Superior temporal gyrus (tissue), 1 donor: ENCODE measurements at regions not wholly inside any gene's neighbourhood (a gene's known extent, or its start where the extent isn't known, plus 50 kb on each side); places are given as distances from the start of the nearest gene placed in this dataset.

Source experiments
- DNase-seq: peaks from one replicate; pipeline ENCODE4 v3.0.0-alpha.2; 2016; ENCODE audit errors: extremely low spot score

DNA sequence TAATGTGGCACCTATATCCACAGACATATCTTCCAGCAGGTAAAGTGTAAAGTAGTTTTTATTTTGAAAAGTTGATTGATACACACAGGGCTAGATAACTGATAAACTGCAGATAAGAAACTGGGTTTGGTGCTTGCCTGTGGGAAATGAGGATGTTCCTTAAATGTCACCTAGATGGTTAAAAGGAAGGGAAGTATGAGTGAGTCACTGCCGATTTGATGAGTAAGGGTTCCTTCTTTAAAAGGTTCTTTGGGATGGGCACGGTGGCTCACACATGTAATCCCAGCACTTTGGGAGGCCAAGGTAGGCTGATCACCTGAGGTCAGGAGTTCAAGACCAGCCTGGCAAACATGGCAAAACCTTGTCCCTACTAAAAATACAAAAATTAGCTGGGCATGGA, 73.8 kb upstream of the FRY start:
- no peak for DNase-seq

DNA sequence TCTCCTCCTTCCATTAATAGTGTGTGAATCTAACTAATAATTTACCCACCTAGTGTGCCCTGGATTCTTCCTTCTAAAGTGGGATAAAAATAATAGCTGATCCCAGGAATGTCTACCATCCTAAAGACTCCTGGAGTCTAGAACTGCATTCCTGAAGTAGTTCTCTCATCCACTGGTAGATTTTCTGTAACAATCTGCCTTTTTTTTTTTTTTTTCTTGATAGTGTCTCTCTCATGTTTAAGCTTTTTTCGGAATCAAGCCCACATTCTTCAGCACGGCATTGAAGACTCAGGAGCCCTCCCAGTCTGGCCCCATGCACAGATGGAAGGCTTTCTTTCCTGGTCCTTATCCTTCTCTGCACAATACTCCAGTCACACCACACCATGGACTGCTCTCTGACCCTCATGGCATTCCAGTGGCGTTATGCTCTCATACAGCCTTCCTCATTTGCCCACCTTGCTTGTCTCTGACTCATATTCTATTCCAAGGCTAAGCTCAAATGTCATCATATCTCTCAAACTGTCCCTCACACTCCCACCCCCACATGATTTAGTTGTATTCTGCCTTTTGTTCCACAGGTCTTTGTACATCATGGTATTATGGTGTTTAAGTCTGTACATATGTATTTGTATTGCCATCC, 68.7 kb upstream of the FRY start:
- no peak for DNase-seq

DNA sequence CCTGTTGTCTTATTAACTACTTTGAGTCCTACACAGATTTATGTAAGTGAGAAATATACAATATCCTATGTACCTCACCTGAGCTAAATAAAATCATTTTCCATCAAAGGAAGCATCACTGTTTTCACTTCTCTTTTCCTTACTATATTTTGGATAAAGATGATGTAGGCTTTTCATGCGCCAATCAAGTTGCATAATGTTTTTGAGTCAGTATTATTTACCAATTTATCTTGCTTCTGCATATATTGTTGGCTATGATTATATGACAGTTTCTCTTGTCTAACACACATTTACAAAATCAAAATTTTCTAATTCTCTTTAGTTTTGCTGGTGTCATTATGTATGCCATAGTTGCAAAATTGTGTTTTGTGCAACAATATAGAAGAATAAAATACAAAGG, 67.9 kb upstream of the FRY start:
- no peak for DNase-seq

DNA sequence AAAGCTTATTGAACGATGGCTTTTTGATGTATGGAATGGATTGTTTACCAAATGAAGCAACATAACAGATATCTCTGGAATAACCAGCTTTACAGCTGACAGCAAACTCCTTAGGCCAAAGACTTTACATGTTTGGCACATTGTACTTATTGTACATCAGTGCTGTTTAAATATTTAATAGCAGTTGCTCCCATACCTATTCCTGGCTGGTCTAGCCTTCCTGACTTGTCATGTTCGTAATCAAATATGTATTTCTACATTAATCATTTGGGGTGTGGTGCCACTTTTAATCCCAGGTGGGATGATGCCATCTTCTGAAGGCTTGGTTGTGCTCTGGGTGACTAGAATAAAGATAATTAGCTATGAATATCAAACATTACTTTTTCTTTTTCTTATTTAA, 67.4 kb upstream of the FRY start:
- DNase-seq: no peak

DNA sequence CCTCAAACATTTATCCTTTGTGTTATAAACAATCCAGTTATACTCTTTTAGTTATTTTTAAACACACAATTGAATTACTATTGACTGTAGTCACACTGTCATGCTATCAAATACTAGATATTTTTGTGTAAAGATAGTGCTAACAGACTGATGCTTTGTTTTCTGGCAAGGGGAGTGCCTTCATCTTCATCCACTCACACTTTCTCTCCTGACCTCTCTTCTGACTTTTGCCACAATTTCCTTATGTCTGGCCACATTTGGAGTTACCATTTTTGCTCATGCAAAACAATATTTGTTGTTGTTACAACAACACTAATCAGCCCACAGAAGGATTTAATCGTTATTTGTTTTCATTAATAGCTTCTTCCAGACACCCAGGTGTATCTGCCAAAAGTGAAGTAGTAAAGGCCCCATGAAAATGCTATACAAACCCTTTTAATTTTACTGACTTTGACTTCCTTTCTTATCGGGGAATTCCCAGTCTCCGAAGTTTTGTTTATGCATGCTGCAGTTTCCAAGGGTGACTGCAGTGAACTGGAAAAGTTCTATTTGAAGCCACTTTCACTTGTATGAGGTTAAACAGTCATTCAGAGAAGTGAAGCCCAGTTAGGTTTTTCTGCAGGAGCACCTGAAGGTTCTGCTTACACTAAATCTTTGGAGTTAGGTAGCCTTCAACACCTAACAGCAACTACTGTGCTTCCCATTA, 66.1 kb upstream of the FRY start:
- no peak for DNase-seq

DNA sequence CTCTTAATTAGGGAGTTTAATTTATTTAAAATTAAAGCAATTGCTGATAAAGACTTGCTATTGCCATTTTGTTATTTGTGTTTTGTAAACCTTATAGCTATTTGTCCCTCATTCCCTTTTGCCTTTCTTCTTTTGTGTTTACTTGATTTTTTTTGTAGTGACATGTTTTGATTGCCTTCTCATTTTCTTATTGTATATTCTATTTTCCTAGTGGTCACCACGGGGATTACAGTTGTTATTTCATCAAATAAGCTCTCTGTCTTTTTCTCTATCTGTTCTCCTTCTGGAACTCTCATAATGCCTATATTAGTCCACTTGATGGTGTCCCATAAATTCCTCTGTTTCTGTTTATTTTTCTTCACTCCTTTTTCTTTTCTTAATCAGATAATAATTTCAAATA, 64.4 kb upstream of the FRY start:
- DNase-seq: no peak

DNA sequence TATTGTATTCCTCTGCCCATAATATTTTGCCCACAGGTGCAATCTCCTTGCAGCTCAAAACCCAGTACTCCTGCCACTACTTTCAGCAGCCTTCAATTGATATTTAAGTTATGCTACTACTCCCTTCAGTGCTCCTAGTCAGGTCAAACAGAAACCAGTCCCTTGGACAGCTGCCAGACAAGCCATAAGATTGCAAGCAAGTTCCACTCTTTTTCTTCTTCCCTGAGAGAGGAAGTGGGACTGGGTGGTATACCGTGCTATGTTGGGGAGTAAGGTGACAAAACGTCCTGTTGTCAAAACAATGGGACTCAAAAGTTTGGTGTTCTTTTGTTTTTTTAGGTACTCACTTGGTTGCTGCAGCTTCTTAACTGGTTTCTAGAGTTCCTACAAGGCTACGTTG, 63.1 kb upstream of the FRY start:
- DNase-seq: no peak

DNA sequence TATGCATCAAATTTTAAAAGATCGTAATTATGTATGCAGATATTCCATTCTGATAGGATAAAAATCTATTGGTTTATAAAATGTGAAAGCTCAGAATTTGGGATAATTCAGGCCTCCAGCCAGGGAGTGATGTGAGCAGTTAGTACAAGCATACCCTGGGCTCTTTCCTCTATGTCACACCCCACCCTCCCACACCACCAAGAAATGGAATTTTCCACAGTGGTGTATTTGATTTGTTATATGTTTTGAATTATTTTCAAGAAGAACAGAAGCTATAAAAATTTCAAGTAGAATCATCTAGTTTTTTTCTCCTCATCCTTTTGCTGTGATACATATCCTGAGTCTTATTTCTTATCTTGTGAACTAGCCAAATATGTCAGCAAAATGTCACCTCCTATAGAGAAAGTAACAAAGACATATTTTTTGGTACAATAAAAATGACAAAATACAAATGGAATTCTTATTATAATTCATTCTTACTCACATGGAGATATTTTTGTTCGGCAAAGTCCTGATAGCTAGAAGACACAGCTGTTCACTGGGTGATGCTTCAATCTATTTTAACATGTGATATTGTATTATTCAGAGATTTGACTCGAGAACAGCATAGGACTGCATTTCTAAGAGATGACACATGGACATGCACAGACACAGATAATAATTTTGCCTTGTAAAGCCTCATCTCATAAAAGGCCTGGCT, 61.2 kb upstream of the FRY start:
- DNase-seq: peak; percentile 42

DNA sequence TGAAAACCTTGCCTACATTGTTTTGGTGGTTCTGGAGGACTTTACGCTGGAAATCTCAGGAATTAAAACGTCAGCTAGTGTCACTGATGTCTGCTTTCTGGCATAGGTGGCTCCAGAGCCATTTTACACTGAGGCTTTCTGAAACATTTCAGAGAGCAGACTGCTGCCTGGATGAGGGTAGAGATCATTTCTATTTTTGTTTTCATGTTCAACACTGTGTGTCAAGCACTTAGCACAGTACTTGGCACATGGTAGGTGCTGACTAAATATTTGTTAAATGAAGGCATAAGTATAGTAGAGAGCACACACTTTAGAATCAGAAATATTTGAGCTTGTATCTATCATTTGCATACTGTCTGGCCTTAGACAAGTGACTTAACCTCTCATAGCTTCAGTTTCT, 59.1 kb upstream of the FRY start:
- no peak for DNase-seq

DNA sequence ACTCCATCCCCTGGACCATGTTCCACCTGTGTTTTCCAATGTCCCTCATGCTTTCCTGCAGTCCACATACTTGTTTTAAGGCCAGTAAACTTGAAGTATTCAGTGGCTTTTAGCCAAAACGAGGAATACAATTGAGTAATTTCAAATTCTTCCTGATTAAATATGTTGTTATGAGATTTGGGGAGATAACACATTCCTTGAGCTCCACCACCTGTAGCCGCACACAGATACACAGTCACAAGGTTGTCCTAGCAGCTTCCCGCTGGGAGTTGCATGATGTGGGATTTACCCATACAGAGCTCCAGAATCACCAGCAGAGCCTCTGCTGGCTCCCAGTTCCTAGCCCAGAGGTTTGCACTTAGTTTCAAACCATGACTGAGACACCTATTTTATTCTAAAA, 53.6 kb upstream of the FRY start:
- DNase-seq: no peak

DNA sequence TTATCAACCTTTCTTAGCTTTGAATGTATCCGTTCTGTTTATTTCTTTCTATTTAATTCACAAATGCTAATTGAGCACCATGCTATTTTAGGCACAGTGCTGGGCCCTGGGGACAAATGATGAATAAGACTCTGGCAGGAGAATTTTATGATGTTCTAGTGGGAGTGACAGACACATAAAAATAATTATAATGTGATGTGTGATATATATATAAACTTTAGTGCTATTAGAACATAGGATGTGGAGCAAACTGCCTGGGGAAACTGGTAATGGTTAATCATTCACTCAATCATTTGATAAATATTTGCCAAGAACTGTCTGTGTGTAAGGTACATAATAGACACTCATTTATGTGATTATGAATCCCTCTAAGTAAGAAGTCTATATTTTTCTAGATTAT, 50.7 kb upstream of the FRY start:
- no peak for DNase-seq
